RWPE2 (cell line): ENCODE measurements at regions not wholly inside any gene's neighbourhood (a gene's known extent, or its start where the extent isn't known, plus 50 kb on each side); places are given as distances from the start of the nearest gene placed in this dataset.
A peak's percentile ranks its signal among the peaks of the same experiment; 100 is the strongest.

ENCODE experiments used
- ATAC-seq: fragments of 200-7000 bp; cut with Tn5 transposase; 3 replicates; pipeline ENCODE4 v1.9.1; 2021; ENCODE audit warnings: low read depth
- DNase-seq: peaks from one replicate; pipeline ENCODE4 v3.0.0-alpha.2; 2020; ENCODE audit warnings: low spot score
- H3K27ac ChIP-seq: fragments of 450-650 bp; 2 replicates; pipeline ENCODE4 v1.5.1; 2017; ENCODE audit warnings: mild to moderate bottlenecking; ENCODE audit not compliant: poor library complexity, severe bottlenecking
- H3K27me3 ChIP-seq: fragments of 250-450 bp; sonication (Bioruptor Pico); 2 replicates; pipeline ENCODE4 v1.5.1; 2021; ENCODE audit warnings: mild to moderate bottlenecking, moderate library complexity; ENCODE audit not compliant: insufficient read depth, poor library complexity, severe bottlenecking
- H3K36me3 ChIP-seq: fragments of 250-450 bp; sonication (Bioruptor Pico); 2 replicates; pipeline ENCODE4 v1.5.1; 2020; ENCODE audit warnings: low read depth, mild to moderate bottlenecking, moderate library complexity
- H3K4me1 ChIP-seq: fragments of 250-450 bp; sonication (Bioruptor Pico); 2 replicates; pipeline ENCODE4 v1.5.1; 2021; ENCODE audit warnings: mild to moderate bottlenecking, moderate library complexity; ENCODE audit not compliant: insufficient read depth, poor library complexity, severe bottlenecking
- H3K4me3 ChIP-seq: fragments of 250-450 bp; sonication (Bioruptor Pico); 2 replicates; pipeline ENCODE4 v1.5.1; 2021; ENCODE audit warnings: mild to moderate bottlenecking, moderate library complexity; ENCODE audit not compliant: severe bottlenecking
- H3K9me3 ChIP-seq: fragments of 250-450 bp; sonication (Bioruptor Pico); 2 replicates; pipeline ENCODE4 v1.5.1; 2021; ENCODE audit warnings: mild to moderate bottlenecking, moderate library complexity; ENCODE audit not compliant: severe bottlenecking
- CTCF ChIP-seq: fragments of 450-650 bp; IDR thresholded peaks from one replicate; pipeline ENCODE4 v1.5.1; 2017; ENCODE audit warnings: mild to moderate bottlenecking, moderate library complexity; ENCODE audit not compliant: poor library complexity, severe bottlenecking

DNA sequence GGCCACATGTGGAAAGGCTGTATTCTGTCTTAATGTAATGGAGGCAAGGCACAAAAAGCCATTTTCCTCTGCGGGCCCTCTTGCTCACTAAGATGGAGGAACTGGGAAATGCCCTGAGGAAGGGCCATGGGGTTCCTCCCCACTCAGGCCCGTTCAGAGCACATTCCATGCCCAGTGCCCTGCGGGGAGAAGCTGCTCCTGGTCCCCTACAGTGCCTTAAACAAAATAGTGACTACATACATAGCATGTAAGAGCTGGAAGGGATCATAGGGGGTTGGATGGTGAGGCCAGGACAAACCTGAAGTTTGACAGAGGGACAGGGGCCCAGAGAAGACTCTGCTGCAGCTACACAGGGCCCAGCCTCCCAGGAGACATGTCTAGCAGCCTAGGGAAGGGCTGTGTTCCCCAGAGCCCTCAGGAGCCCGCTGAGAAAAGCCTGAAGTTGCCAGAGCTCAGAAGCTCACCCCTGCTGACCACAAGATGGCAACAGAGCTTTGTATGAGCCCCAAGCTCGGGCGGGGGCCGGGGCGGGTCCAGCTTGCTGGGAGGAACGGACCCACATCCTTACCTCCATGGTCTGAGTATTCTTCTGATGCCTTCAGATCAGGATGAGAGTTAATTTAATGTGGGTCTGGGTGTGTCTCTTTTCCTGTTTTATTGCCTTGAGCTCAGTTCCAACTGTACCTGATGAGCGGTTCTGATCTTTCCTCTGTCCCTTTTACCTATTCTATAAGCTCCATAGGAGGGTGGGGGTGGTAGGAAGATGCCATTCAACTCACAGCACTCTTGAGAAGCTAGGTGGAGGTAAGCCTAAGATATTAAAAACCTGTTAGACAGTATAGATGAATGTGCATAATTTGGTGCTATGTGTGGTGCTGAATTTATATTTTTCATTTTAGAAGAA lies 242.9 kb downstream of the CDC5L start:
- Histone ChIP-seq H3K4me1 (no peaks in the 10 kb centered on the region), H3K36me3 (no peaks in the 10 kb centered on the region), H3K27me3 (no peaks in the 10 kb centered on the region), H3K27ac (no peak overlapping the region), H3K9me3 (no peaks in the 10 kb centered on the region), H3K4me3 (no peak overlapping the region)
- ATAC-seq (peak; percentile 88), DNase-seq (no peak)
- peak; percentile 75 for TF ChIP-seq CTCF

- Histone ChIP-seq H3K27ac (no peak overlapping the region), H3K4me3 (no peak overlapping the region), H3K27me3 (no peaks in the 10 kb centered on the region), H3K9me3 (no peaks in the 10 kb centered on the region), H3K4me1 (no peaks in the 10 kb centered on the region), H3K36me3 (no peaks in the 10 kb centered on the region)
- DNase-seq, result no peak
- no peak for TF ChIP-seq CTCF
- no peak for ATAC-seq
These were observed 244.5 kb downstream of the CDC5L start for GRCh38 chr6:44631968-44632367.

DNA sequence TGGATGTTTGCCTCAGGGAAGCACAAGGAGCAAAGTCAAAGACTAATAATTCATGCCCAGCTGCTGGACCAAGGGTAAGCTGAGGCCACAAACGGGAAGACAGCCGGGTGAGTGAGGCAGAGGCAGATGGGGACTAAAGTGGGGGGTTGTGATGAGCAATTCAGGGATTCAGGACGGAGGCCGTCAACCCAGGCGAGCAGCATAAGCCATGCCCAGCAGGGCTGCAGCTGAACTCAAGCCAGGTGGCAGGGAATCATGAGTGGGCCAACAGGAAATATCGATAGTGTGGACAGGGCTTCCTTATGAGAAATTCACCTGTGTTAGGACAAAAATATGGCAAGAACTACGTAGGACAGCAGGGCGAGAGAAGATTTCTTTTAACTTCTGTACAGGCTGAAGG lies 246.8 kb downstream of the CDC5L start:
- H3K9me3 ChIP-seq, result no peaks in the 10 kb centered on the region
- H3K4me1 ChIP-seq, result no peaks in the 10 kb centered on the region
- no peak overlapping the region for H3K27ac ChIP-seq
- H3K4me3 ChIP-seq, result no peak overlapping the region
- DNase-seq (no peak), ATAC-seq (no peak)
- no peaks in the 10 kb centered on the region for H3K36me3 ChIP-seq
- TF ChIP-seq CTCF, result no peak
- H3K27me3 ChIP-seq, result no peaks in the 10 kb centered on the region

DNA sequence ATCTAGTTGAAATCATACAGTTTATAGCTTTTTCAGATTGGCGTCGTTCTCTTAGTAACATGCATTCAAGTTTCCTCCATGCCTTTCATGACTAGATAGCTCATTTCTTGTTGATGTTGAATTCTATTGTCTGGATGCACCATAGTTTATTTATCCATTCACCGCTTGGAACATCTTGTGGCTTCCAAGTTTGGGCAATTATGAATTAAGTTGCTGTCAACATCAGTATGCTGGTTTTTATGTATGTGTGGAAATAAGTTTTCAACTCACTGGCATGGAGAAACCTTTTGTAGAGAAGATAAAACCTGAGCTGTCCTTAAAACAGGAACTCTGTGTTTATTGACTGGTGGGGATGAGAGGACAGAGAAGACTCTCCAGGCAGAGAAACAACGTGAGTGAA lies 248.0 kb downstream of the CDC5L start:
- no peak for TF ChIP-seq CTCF
- Histone ChIP-seq H3K36me3 (no peaks in the 10 kb centered on the region), H3K4me3 (no peak overlapping the region), H3K27me3 (no peaks in the 10 kb centered on the region), H3K9me3 (no peaks in the 10 kb centered on the region), H3K4me1 (no peaks in the 10 kb centered on the region), H3K27ac (no peak overlapping the region)
- no peak for ATAC-seq
- no peak for DNase-seq
